GM21786 (cell line): ENCODE measurements at regions not wholly inside any gene's neighbourhood (a gene's known extent, or its start where the extent isn't known, plus 50 kb on each side); places are given as distances from the start of the nearest gene placed in this dataset.

ENCODE experiments used
- ATAC-seq: cut with Tn5 transposase; IDR thresholded peaks from one replicate; pipeline ENCODE4 v1.9.1; 2021; ENCODE audit not compliant: unreplicated experiment

- ATAC-seq = no peak
Measured at GRCh38 chr5:168151041-168151440, 140.4 kb upstream of the WWC1 start.

- ATAC-seq = no peak
Measured at GRCh38 chr5:168152660-168153059, 138.8 kb upstream of the WWC1 start.

GRCh38 chr5:168153263-168153875, 138.1 kb upstream of the WWC1 start:
- no peak for ATAC-seq

GRCh38 chr5:168153876-168154270, 137.6 kb upstream of the WWC1 start:
- no peak for ATAC-seq

- no peak for ATAC-seq
Measured at GRCh38 chr5:168155585-168155984, 135.9 kb upstream of the WWC1 start.

- ATAC-seq = no peak
Measured at GRCh38 chr5:168156170-168156569, 135.3 kb upstream of the WWC1 start.

- ATAC-seq = no peak
Measured at GRCh38 chr5:168157141-168157540, 134.3 kb upstream of the WWC1 start.

GRCh38 chr5:168159425-168159824, 132.0 kb upstream of the WWC1 start:
- no peak for ATAC-seq

GRCh38 chr5:168162464-168162863, 129.0 kb upstream of the WWC1 start:
- no peak for ATAC-seq

GRCh38 chr5:168163966-168164365, 127.5 kb upstream of the WWC1 start:
- no peak for ATAC-seq

GRCh38 chr5:168165221-168165914, 126.1 kb upstream of the WWC1 start:
- ATAC-seq = no peak

- no peak for ATAC-seq
Measured at GRCh38 chr5:168165977-168166376, 125.5 kb upstream of the WWC1 start.

GRCh38 chr5:168167338-168167737, 124.1 kb upstream of the WWC1 start:
- no peak for ATAC-seq

GRCh38 chr5:168168978-168169698, 122.3 kb upstream of the WWC1 start:
- no peak for ATAC-seq

GRCh38 chr5:168169791-168170190, 121.7 kb upstream of the WWC1 start:
- no peak for ATAC-seq

- no peak for ATAC-seq
Measured at GRCh38 chr5:168171901-168172759, 119.3 kb upstream of the WWC1 start.

GRCh38 chr5:168172760-168173223, 118.7 kb upstream of the WWC1 start:
- no peak for ATAC-seq

GRCh38 chr5:168174376-168174775, 117.1 kb upstream of the WWC1 start:
- no peak for ATAC-seq

GRCh38 chr5:168176251-168176650, 115.2 kb upstream of the WWC1 start:
- no peak for ATAC-seq

- ATAC-seq = no peak
Measured at GRCh38 chr5:168176941-168177340, 114.5 kb upstream of the WWC1 start.

GRCh38 chr5:168177831-168178450, 113.5 kb upstream of the WWC1 start:
- ATAC-seq = no peak
